HG03280 (cell line): ENCODE measurements at regions not wholly inside any gene's neighbourhood (a gene's known extent, or its start where the extent isn't known, plus 50 kb on each side); places are given as distances from the start of the nearest gene placed in this dataset.
"Not testable (repeated sequence)": the region's sequence is repeated elsewhere in the genome, so short reads cannot be mapped to it uniquely, and the experiment has no call there.

Experiments used
- ATAC-seq: cut with Tn5 transposase; IDR thresholded peaks from one replicate; pipeline ENCODE4 v1.9.1; 2021; ENCODE audit warnings: mild to moderate bottlenecking, moderate library complexity; ENCODE audit not compliant: unreplicated experiment

GRCh38 chr7:4519819-4520520, 162.1 kb upstream of the FOXK1 start:
- no peak for ATAC-seq

GRCh38 chr7:4523219-4523618, 158.9 kb upstream of the FOXK1 start:
- ATAC-seq, result no peak

GRCh38 chr7:4523873-4524272, 158.2 kb upstream of the FOXK1 start:
- ATAC-seq, result no peak

- ATAC-seq, result no peak
These were observed 156.2 kb upstream of the FOXK1 start for GRCh38 chr7:4525884-4526283.

- ATAC-seq, result no peak
These were observed 154.0 kb upstream of the FOXK1 start for GRCh38 chr7:4527988-4528636.

GRCh38 chr7:4531236-4531635, 150.9 kb upstream of the FOXK1 start:
- no peak for ATAC-seq

GRCh38 chr7:4533339-4533738, 148.8 kb upstream of the FOXK1 start:
- not testable (repeated sequence) for ATAC-seq

GRCh38 chr7:4549681-4550080, 132.4 kb upstream of the FOXK1 start:
- no peak for ATAC-seq

GRCh38 chr7:4550117-4550516, 132.0 kb upstream of the FOXK1 start:
- no peak for ATAC-seq

- ATAC-seq, result no peak
These were observed 129.1 kb upstream of the FOXK1 start for GRCh38 chr7:4552985-4553384.

GRCh38 chr7:4556868-4557793, 125.0 kb upstream of the FOXK1 start:
- no peak for ATAC-seq

GRCh38 chr7:4561795-4562194, 120.3 kb upstream of the FOXK1 start:
- ATAC-seq, result no peak

- ATAC-seq, result no peak
These were observed 115.4 kb upstream of the FOXK1 start for GRCh38 chr7:4566714-4567113.

- no peak for ATAC-seq
These were observed 107.2 kb upstream of the FOXK1 start for GRCh38 chr7:4574851-4575250.

GRCh38 chr7:4575254-4575653, 106.8 kb upstream of the FOXK1 start:
- ATAC-seq, result no peak

- no peak for ATAC-seq
These were observed 78.9 kb upstream of the FOXK1 start for GRCh38 chr7:4602905-4603842.

- no peak for ATAC-seq
These were observed 78.3 kb upstream of the FOXK1 start for GRCh38 chr7:4603843-4604231.

- no peak for ATAC-seq
These were observed 77.6 kb upstream of the FOXK1 start for GRCh38 chr7:4604456-4604940.

GRCh38 chr7:4606797-4607196, 75.3 kb upstream of the FOXK1 start:
- ATAC-seq, result no peak

GRCh38 chr7:4607311-4607729, 74.8 kb upstream of the FOXK1 start:
- no peak for ATAC-seq
